Hypothalamus (tissue), 51 donors: ENCODE measurements at regions not wholly inside any gene's neighbourhood (a gene's known extent, or its start where the extent isn't known, plus 50 kb on each side); places are given as distances from the start of the nearest gene placed in this dataset.
A peak's percentile ranks its signal among the peaks of the same experiment; 100 is the strongest.

Source experiments
- DNase-seq, 51 donors: peaks; one replicate each; lab custom pipeline; 2025; lab: John Stamatoyannopoulos, UW

GRCh38 chr4:18391354-18391728 lies 369.8 kb upstream of the LCORL start:
- DNase-seq: no peak

GRCh38 chr4:18390655-18391353 lies 369.2 kb upstream of the LCORL start:
- no peak for DNase-seq

- DNase-seq: no peak
These were observed 367.6 kb upstream of the LCORL start for GRCh38 chr4:18389115-18389514.

- peak in 1 of 51 donors; percentile 3 for DNase-seq
These were observed 366.5 kb upstream of the LCORL start for GRCh38 chr4:18388039-18388438.

GRCh38 chr4:18381186-18381585 lies 359.6 kb upstream of the LCORL start:
- DNase-seq: no peak

- DNase-seq: no peak
These were observed 348.0 kb upstream of the LCORL start for GRCh38 chr4:18369561-18369960.

GRCh38 chr4:18366892-18367291 lies 345.3 kb upstream of the LCORL start:
- peak in 1 of 51 donors; percentile 2 for DNase-seq

- no peak for DNase-seq
These were observed 344.6 kb upstream of the LCORL start for GRCh38 chr4:18366136-18366535.

- DNase-seq: no peak
These were observed 322.0 kb upstream of the LCORL start for GRCh38 chr4:18343581-18343980.

GRCh38 chr4:18342847-18343246 lies 321.3 kb upstream of the LCORL start:
- no peak for DNase-seq

GRCh38 chr4:18321956-18322530 lies 300.5 kb upstream of the LCORL start:
- DNase-seq: no peak

GRCh38 chr4:18319431-18319830 lies 297.9 kb upstream of the LCORL start:
- no peak for DNase-seq

- DNase-seq: peak in 14 of 51 donors; percentile 0 to 15 (median 4)
These were observed 297.3 kb upstream of the LCORL start for GRCh38 chr4:18318682-18319388.

GRCh38 chr4:18314731-18315130 lies 293.2 kb upstream of the LCORL start:
- no peak for DNase-seq

GRCh38 chr4:18297684-18298083 lies 276.1 kb upstream of the LCORL start:
- DNase-seq: no peak

GRCh38 chr4:18296411-18296810 lies 274.9 kb upstream of the LCORL start:
- no peak for DNase-seq

- no peak for DNase-seq
These were observed 273.3 kb upstream of the LCORL start for GRCh38 chr4:18294846-18295245.

- no peak for DNase-seq
These were observed 272.5 kb upstream of the LCORL start for GRCh38 chr4:18294021-18294420.

GRCh38 chr4:18292411-18292810 lies 270.9 kb upstream of the LCORL start:
- no peak for DNase-seq

GRCh38 chr4:18291981-18292380 lies 270.4 kb upstream of the LCORL start:
- DNase-seq: no peak

GRCh38 chr4:18291256-18291655 lies 269.7 kb upstream of the LCORL start:
- no peak for DNase-seq

- no peak for DNase-seq
These were observed 263.8 kb upstream of the LCORL start for GRCh38 chr4:18285357-18285756.
